Naive thymus-derived CD8-positive, alpha-beta T cell (primary cell): ENCODE measurements at regions not wholly inside any gene's neighbourhood (a gene's known extent, or its start where the extent isn't known, plus 50 kb on each side); places are given as distances from the start of the nearest gene placed in this dataset.

Source experiments
- ATAC-seq, 2 donors: fragments of 150-1000 bp; cut with Tn5 transposase in 1 of 2; sonication (Bioruptor Pico), chemical (Tn5 transposase) in 1 of 2; 1 replicate in 1 of 2; 2 replicates in 1 of 2; pipeline ENCODE4 v1.10.0; 2021; ENCODE audit warnings: mild to moderate bottlenecking in 2 of 2, moderate library complexity in 2 of 2
- POLR2A ChIA-PET: fragments of 350-600 bp; sonication (Branson Sonifier 250); formaldehyde crosslinking; loops from one replicate; lab custom pipeline; 2021; ENCODE audit warnings: antibody characterized with exemption; lab: Charles Lee
- DNase-seq, 10 donors: peaks; one replicate each; pipeline versions ENCODE4 v3.0.0 to v3.0.0-alpha.2; 2020 to 2022
- H3K27ac Mint-ChIP-seq, 10 donors: one replicate each; pipeline ENCODE4 v1.8.0; 2020 to 2022; ENCODE audit warnings: mild to moderate bottlenecking in 10 of 10, mixed read lengths in 10 of 10, moderate library complexity in 4 of 10, inconsistent platforms in 1 of 10
- H3K27me3 Mint-ChIP-seq, 5 donors: one replicate each; pipeline ENCODE4 v1.8.0; 2021 to 2022; ENCODE audit warnings: mixed read lengths in 5 of 5
- H3K36me3 Mint-ChIP-seq, 3 donors: one replicate each; pipeline ENCODE4 v1.8.0; 2020 to 2022; ENCODE audit warnings: mixed read lengths in 3 of 3, mild to moderate bottlenecking in 2 of 3, inconsistent platforms in 1 of 3
- H3K4me1 Mint-ChIP-seq, 4 donors: one replicate each; pipeline ENCODE4 v1.8.0; 2021 to 2022; ENCODE audit warnings: mixed read lengths in 4 of 4
- H3K4me3 Mint-ChIP-seq, 10 donors: one replicate each; pipeline ENCODE4 v1.8.0; 2020 to 2022; ENCODE audit warnings: mild to moderate bottlenecking in 10 of 10, mixed read lengths in 10 of 10, moderate library complexity in 6 of 10, inconsistent platforms in 1 of 10
- H3K9me3 Mint-ChIP-seq, 9 donors: one replicate each; pipeline ENCODE4 v1.8.0; 2020 to 2022; ENCODE audit warnings: mixed read lengths in 9 of 9, mild to moderate bottlenecking in 3 of 9, inconsistent platforms in 1 of 9, moderate library complexity in 1 of 9

GRCh38 chr14:38973083-38973700 lies 129.8 kb downstream of the SEC23A start:
- no peak overlapping the region for H3K27ac Mint-ChIP-seq
- H3K4me3 Mint-ChIP-seq, result no peak overlapping the region
- DNase-seq, result no peak
- peaks cover 0 to 18% (median 9%) of the 10 kb centered on the region in 9 donors for H3K9me3 Mint-ChIP-seq
- ATAC-seq, result no peak
- H3K36me3 Mint-ChIP-seq, result peaks cover 0 to 9% (median 0%) of the 10 kb centered on the region in 3 donors
- POLR2A ChIA-PET, result no interaction called here
- peaks cover 0 to 13% (median 3%) of the 10 kb centered on the region in 5 donors for H3K27me3 Mint-ChIP-seq
- no peaks in the 10 kb centered on the region for H3K4me1 Mint-ChIP-seq

GRCh38 chr14:38972511-38972910 lies 130.5 kb downstream of the SEC23A start:
- H3K9me3 Mint-ChIP-seq, result peaks cover 0 to 16% (median 6%) of the 10 kb centered on the region in 9 donors
- H3K4me1 Mint-ChIP-seq, result no peaks in the 10 kb centered on the region
- peaks cover 0 to 4% (median 0%) of the 10 kb centered on the region in 3 donors for H3K36me3 Mint-ChIP-seq
- DNase-seq, result no peak
- POLR2A ChIA-PET, result no interaction called here
- H3K4me3 Mint-ChIP-seq, result no peak overlapping the region
- ATAC-seq, result no peak
- peaks cover 0 to 10% (median under 1%) of the 10 kb centered on the region in 5 donors for H3K27me3 Mint-ChIP-seq
- no peak overlapping the region for H3K27ac Mint-ChIP-seq

- ATAC-seq, result no peak
- POLR2A ChIA-PET, result no interaction called here
- H3K27ac Mint-ChIP-seq, result no peak overlapping the region
- peaks cover 0 to 9% (median 4%) of the 10 kb centered on the region in 9 donors for H3K9me3 Mint-ChIP-seq
- H3K4me1 Mint-ChIP-seq, result no peaks in the 10 kb centered on the region
- no peak overlapping the region for H3K4me3 Mint-ChIP-seq
- DNase-seq, result no peak
- peaks cover 0 to 10% (median 0%) of the 10 kb centered on the region in 5 donors for H3K27me3 Mint-ChIP-seq
- peaks cover 0 to 4% (median 0%) of the 10 kb centered on the region in 3 donors for H3K36me3 Mint-ChIP-seq
Measured at GRCh38 chr14:38971258-38971921, 131.6 kb downstream of the SEC23A start.

- no peaks in the 10 kb centered on the region for H3K36me3 Mint-ChIP-seq
- POLR2A ChIA-PET, result no interaction called here
- H3K27me3 Mint-ChIP-seq, result peaks cover 0 to 8% (median 4%) of the 10 kb centered on the region in 5 donors
- H3K4me1 Mint-ChIP-seq, result no peaks in the 10 kb centered on the region
- no peak for DNase-seq
- H3K9me3 Mint-ChIP-seq, result peaks cover 0 to 5% (median 0%) of the 10 kb centered on the region in 9 donors
- no peak for ATAC-seq
- no peak overlapping the region for H3K27ac Mint-ChIP-seq
- no peak overlapping the region for H3K4me3 Mint-ChIP-seq
Measured at GRCh38 chr14:38964630-38965029, 138.4 kb downstream of the SEC23A start.

GRCh38 chr14:38960946-38961531 lies 142.0 kb downstream of the SEC23A start:
- POLR2A ChIA-PET, result no interaction called here
- Mint-ChIP-seq H3K27ac (no peak overlapping the region), H3K36me3 (no peaks in the 10 kb centered on the region), H3K4me1 (no peaks in the 10 kb centered on the region), H3K4me3 (no peak overlapping the region), H3K27me3 (peaks cover 2 to 8% (median 6%) of the 10 kb centered on the region in 5 donors), H3K9me3 (peaks cover 0 to 2% (median 0%) of the 10 kb centered on the region in 9 donors)
- DNase-seq (no peak), ATAC-seq (no peak)

GRCh38 chr14:38959021-38959420 lies 144.0 kb downstream of the SEC23A start:
- DNase-seq (no peak), ATAC-seq (no peak)
- H3K4me3 Mint-ChIP-seq, result no peak overlapping the region
- H3K27ac Mint-ChIP-seq, result no peak overlapping the region
- H3K4me1 Mint-ChIP-seq, result no peaks in the 10 kb centered on the region
- no peaks in the 10 kb centered on the region for H3K9me3 Mint-ChIP-seq
- POLR2A ChIA-PET, result no interaction called here
- peaks cover 4 to 17% (median 9%) of the 10 kb centered on the region in 5 donors for H3K27me3 Mint-ChIP-seq
- no peaks in the 10 kb centered on the region for H3K36me3 Mint-ChIP-seq

- no peak for ATAC-seq
- POLR2A ChIA-PET, result no interaction called here
- no peaks in the 10 kb centered on the region for H3K9me3 Mint-ChIP-seq
Measured at GRCh38 chr14:38958589-38958988, 144.4 kb downstream of the SEC23A start.

GRCh38 chr14:38951451-38951850 lies 151.6 kb downstream of the SEC23A start:
- Mint-ChIP-seq H3K9me3 (peaks cover 0 to 2% (median 0%) of the 10 kb centered on the region in 9 donors), H3K4me1 (no peaks in the 10 kb centered on the region), H3K4me3 (no peak overlapping the region), H3K36me3 (no peaks in the 10 kb centered on the region), H3K27ac (no peak overlapping the region), H3K27me3 (peaks cover 7 to 9% (median 8%) of the 10 kb centered on the region in 5 donors)
- ATAC-seq, result no peak
- no peak for DNase-seq
- POLR2A ChIA-PET, result no interaction called here

More at GRCh38 chr14:38958589-38958988, 144.4 kb downstream of the SEC23A start:
- no peak for DNase-seq
- Mint-ChIP-seq H3K36me3 (no peaks in the 10 kb centered on the region), H3K4me1 (no peaks in the 10 kb centered on the region), H3K27ac (no peak overlapping the region), H3K27me3 (peaks cover 6 to 17% (median 9%) of the 10 kb centered on the region in 5 donors), H3K4me3 (no peak overlapping the region)

- DNase-seq (no peak), ATAC-seq (no peak)
- Mint-ChIP-seq H3K4me3 (no peak overlapping the region), H3K27ac (no peak overlapping the region), H3K4me1 (no peaks in the 10 kb centered on the region), H3K27me3 (peaks cover 3 to 6% (median 4%) of the 10 kb centered on the region in 5 donors), H3K9me3 (peaks cover 0 to 2% (median 0%) of the 10 kb centered on the region in 9 donors), H3K36me3 (no peaks in the 10 kb centered on the region)
- POLR2A ChIA-PET, result no interaction called here
Measured at GRCh38 chr14:38950676-38951075, 152.4 kb downstream of the SEC23A start.

- ATAC-seq (no peak), DNase-seq (no peak)
- Mint-ChIP-seq H3K4me1 (no peaks in the 10 kb centered on the region), H3K36me3 (no peaks in the 10 kb centered on the region), H3K4me3 (no peak overlapping the region), H3K9me3 (peaks cover 0 to 2% (median 0%) of the 10 kb centered on the region in 9 donors), H3K27ac (no peak overlapping the region), H3K27me3 (peaks cover 0 to 5% (median under 1%) of the 10 kb centered on the region in 5 donors)
- POLR2A ChIA-PET, result no interaction called here
Measured at GRCh38 chr14:38948576-38948975, 154.5 kb downstream of the SEC23A start.

GRCh38 chr14:38948171-38948570 lies 154.9 kb downstream of the SEC23A start:
- Mint-ChIP-seq H3K9me3 (peaks cover 0 to 2% (median 0%) of the 10 kb centered on the region in 9 donors), H3K4me1 (no peaks in the 10 kb centered on the region), H3K27me3 (peaks cover 0 to 5% (median 1%) of the 10 kb centered on the region in 5 donors), H3K4me3 (no peak overlapping the region), H3K27ac (no peak overlapping the region), H3K36me3 (no peaks in the 10 kb centered on the region)
- ATAC-seq (no peak), DNase-seq (no peak)
- POLR2A ChIA-PET, result no interaction called here

- POLR2A ChIA-PET, result no interaction called here
- Mint-ChIP-seq H3K27ac (no peak overlapping the region), H3K4me1 (no peaks in the 10 kb centered on the region), H3K36me3 (no peaks in the 10 kb centered on the region), H3K9me3 (peaks cover 0 to 2% (median 0%) of the 10 kb centered on the region in 9 donors), H3K27me3 (peaks cover 0 to 4% (median 0%) of the 10 kb centered on the region in 5 donors), H3K4me3 (no peak overlapping the region)
- ATAC-seq, result no peak
- DNase-seq, result no peak
Measured at GRCh38 chr14:38947343-38947742, 155.7 kb downstream of the SEC23A start.

- peaks cover 0 to 2% (median 0%) of the 10 kb centered on the region in 9 donors for H3K9me3 Mint-ChIP-seq
- no peaks in the 10 kb centered on the region for H3K36me3 Mint-ChIP-seq
- peaks cover 0 to 4% (median 0%) of the 10 kb centered on the region in 5 donors for H3K27me3 Mint-ChIP-seq
- POLR2A ChIA-PET, result no interaction called here
- no peak overlapping the region for H3K4me3 Mint-ChIP-seq
- no peak overlapping the region for H3K27ac Mint-ChIP-seq
- no peak for ATAC-seq
- H3K4me1 Mint-ChIP-seq, result no peaks in the 10 kb centered on the region
- DNase-seq, result no peak
Measured at GRCh38 chr14:38944691-38945090, 158.3 kb downstream of the SEC23A start.
